HG03175 (cell line): ENCODE measurements at regions not wholly inside any gene's neighbourhood (a gene's known extent, or its start where the extent isn't known, plus 50 kb on each side); places are given as distances from the start of the nearest gene placed in this dataset.

ENCODE experiments used
- ATAC-seq: cut with Tn5 transposase; IDR thresholded peaks from one replicate; pipeline ENCODE4 v1.9.1; 2021; ENCODE audit warnings: mild to moderate bottlenecking, moderate library complexity; ENCODE audit not compliant: unreplicated experiment

DNA sequence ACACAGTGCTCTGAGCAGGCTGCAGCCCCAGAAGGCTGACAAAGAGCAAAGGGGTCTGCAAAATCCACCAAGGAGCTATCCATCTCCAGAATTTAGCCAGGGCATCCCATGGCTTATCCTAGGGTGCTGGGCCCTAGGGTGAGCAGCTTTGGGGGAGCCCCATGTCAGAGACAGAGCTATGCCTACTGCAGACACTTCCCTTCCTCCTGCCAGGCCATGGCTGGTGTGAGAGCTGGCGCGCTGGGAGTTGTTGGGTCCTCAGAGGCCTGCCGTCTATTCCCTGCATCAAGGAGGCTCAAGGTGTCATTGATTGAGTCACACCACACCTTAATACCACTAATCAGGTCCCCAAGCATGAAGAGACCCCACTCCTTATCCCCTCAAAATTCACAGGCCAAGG is 85.3 kb upstream of the TP53I11 start:
- ATAC-seq = no peak

DNA sequence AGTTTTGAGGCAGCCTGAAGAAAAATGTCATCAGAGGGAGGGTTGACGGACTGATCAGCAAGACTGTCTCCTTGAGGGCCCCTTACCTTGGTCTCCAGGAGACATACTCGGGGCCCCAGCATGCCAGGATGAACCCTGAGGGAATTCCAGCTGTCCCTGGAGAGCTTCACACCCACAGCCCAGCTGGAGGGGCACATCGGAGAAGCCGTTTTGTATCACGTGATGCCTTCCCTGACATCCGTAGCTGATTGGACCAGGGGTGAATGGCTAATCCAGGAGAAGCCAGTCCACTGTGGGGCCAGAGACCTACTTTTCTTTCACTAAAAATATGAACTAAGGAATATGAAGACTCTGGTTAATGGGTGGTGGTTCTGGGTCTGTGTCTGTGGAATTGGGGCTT is 86.0 kb upstream of the TP53I11 start:
- ATAC-seq = no peak

DNA sequence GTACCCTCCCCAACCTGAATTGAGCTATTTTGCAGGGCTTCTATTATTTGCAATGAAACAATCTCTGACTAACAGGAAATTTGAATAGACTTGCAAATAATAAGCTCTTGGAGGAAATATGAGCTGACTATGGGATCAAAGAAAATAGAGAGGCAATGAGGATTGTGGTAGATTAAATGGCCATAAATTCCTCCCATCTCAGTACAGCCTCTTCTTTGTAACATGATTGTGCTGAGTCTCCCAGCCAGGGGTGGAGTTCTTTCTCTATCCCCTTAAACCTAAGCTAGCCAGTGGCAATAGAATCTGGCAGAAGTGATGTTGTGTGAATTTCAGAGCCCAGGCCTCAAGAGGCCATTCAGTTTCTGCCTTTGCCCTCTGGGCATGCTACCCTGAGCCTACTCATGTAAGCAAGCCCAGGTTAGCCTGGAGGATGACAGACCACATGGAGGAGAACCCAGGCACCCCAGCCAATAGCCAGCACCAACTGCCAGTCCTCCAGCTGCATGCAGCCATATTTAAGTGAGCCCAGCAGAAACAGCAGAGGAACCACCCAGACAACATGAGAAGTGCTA is 86.8 kb upstream of the TP53I11 start:
- ATAC-seq = no peak

DNA sequence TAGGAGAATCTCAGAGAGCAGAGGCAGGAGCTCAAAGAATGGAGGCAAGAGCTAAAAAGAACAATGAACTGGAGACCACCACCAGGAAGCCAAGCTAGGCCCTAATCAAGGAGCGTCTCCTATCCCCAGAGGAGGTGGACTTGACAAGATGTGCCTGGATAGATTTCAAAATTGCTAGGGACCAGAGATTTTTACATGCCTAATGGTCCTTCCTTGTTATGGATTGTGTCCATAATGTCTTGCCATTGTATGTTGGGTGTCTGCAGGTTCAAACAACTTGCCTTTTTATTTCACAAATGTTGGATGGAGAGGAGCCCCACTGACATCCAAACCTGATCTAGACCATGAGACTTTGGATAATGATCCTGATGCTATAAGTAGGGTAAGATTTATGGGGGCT is 88.2 kb upstream of the TP53I11 start:
- ATAC-seq = no peak

DNA sequence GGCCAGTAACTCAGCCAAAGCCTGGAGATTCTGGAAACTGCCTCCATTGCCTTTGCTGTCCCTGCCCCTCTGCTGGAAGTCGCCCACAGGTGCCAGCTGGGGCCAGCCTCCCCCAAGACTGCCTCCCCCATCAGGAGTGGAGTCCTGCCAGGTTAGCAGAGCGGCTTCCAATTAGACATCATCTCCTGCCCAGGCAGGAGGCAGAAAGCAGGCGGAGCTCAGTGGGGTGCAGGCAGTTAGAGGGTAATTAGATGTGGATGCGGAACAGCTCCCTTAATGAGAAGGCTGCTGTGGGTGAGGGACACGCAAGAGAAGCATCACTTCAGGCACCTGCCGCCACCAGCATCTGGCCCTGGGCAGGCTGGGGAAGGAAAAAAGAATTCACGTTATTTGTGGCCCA is 90.9 kb upstream of the TP53I11 start:
- ATAC-seq = no peak

DNA sequence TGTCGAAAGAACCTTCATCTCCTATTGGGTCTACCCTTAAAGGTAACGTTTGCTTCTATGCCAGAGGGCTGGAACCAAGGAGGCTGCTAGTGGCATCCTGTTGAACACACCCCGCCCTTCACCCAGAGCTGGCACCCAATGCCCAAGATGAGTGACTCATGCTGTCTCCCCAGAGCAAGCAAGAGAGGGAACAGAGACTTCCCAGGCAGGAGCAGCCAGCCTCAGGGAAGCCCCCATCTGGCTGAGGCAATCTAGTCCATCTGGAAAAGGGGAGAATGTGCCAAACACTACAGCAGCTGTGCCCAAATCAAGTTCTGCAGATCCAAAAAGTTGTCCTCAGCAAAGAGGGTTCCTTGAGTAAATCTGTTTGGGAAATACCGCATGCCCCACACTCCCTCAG is 91.9 kb upstream of the TP53I11 start:
- ATAC-seq = no peak

DNA sequence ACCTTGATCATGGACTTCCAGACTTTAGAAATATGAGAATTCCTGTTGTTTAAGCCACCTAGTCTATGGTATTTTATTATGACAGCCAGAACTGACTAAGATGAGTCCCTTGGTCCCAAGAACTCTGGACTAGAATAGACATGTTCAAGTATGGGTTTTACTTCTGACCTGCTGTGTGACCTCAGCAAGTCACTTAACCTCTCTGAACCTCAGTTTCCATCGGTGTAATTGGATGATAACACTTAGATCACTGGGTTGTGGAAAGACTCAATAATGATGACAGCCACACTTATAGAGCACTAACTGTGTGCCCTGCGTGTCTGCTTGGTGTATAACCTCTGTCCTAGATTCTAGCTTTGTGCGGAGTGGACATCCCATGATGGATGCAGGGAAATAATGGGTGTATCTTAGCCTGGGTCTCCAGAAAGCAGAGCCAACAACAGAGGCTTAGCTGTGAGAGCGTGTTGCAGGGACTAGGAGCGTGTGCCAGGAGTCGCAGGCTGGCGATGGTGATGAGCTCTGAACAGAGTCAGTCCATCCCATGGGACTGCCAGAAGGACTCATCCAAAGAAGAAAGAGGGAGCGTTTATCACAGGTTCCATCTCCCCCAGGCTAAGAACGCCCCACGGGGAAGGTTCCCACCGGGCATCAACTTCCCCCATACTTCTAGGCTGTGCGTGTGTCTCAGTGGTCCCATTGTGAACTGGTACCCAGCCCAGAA is 93.2 kb upstream of the TP53I11 start:
- no peak for ATAC-seq

DNA sequence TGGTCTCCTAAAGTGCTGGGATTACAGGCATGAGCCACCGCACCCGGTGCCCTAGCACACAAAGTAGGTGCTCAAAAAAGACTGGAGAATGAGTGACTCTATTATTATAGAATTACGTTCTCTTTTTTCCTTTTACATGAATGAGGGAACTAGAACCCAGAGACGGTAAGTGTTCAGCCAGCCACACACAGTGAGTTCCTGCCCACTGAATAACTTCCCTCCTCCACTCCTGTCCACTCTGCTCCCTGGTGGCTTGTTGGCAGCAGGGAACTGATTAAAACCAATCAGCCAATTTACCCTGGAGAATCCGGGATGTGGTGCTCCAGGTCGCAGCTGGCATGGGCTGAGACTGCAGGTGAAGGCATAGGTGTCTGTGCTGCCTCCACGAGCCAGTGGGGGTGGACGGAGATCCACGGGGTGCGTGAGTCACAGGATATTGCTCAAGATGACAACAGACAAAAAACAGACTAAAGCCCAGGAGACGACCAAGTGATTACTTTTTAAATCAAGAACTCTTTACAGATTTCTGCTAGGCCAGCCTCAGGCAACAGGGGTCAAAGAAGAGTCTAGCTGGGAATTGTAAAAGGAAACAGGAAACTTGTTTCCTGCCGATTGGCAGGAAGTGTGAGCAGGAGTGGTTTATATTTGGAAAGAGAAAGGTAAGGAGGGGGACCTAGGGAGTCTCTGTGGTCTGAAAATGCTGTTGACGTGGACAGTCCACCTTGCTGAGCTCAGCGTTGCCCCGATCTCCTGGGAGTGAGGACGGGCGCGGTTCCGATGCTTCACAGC is 95.2 kb upstream of the TP53I11 start:
- ATAC-seq = no peak

DNA sequence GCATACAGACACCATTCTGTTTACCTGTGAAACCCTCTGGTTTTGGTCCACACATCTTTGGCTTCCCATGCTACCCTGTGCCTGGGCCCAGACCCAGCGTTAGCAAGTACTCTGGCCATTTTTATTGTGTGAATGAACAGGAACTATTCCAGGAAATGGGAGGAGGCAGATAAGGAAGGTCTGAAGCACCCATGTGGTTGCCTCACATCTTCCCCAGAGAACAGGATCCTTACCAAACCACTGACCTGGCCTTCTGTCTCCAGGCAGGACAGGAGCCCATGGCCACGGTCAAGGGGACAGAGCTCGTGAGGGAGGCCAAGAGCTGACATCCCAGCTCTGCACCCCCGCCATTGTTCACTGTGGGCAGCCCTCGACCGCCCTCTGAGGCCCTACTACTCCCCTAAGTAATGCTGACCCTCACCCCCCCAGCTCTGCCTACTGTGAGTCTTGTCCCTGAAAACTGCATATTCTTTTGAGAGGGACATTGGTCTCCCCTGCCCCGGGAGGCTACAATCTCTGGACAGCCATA is 97.7 kb upstream of the TP53I11 start:
- no peak for ATAC-seq

DNA sequence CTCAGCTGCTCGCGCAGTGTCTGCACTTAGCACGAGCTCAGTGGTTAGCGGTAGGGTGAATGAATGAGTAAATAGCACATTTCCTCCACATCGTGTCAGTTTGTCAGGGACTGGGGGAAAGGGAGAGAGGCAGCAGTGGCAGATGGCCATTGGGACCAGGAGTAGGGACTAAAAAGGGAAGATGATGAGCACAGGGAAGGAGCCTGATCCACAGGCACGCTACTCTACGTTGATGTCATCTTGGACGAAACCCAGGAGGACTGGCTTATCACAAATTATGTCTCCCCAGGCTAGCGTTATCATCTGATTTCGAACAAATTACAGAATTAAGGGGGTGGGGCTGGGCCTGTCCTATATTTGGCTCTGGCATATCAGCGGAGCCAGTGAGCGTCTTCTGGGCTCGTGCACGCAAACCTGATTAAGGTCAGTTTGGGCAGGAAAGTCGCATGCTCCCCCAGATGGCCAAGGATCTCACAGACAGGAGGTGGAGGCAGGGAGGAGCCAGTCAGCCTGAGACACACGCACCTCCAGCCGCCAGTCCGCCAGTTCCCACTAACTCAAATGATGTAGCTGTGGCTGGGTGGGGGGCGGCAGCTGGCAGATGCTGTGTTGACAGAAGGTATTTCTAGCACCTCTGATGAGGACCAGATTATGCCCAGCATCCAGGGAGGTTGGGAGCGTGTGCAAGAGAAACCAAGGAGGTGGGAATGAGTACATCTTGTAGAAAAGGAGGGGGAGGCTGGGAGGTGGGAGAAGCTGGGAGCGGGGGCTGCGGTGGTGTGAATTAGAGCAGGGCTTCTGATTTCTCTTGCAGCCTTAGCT is 97.4 kb upstream of the PRDM11 start:
- ATAC-seq = no peak

DNA sequence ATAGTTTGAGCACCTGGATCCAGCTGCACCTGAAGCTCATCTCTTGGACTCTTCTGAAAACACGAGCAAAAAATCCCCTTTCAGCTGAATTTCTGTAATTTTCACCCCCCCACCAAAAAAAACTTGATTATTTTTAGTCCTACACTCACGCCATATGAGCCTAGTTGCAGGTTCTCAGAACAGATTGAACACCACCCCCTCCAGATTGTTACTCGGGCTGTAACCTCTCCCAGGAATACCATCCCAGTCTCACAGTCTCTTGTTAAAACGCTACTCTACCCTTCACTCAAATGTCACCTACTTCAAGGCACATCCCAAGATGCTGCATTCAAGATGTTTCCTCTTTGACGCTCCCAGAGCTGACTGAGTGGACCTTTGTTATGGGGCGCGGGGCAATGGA is 96.3 kb upstream of the PRDM11 start:
- no peak for ATAC-seq

DNA sequence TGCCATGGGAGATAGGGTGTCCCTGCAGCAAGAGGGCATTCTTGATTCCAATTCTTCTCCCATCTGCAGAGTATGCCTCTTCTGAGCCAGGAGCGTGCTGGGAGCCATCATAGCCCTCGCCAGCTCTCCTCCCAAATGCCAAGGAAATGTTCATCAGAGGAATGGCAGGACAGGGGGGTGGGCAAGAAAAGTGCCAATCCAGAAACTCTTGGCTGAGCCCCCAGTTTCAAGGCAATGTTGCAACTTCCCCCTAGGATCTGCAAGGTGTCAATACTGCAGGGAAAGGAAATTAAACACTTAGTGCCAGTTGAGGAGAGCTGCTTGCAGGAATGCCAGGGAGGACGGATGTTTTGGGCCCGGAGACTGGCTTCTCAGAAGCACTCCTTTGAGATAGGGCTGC is 94.8 kb upstream of the PRDM11 start:
- no peak for ATAC-seq

DNA sequence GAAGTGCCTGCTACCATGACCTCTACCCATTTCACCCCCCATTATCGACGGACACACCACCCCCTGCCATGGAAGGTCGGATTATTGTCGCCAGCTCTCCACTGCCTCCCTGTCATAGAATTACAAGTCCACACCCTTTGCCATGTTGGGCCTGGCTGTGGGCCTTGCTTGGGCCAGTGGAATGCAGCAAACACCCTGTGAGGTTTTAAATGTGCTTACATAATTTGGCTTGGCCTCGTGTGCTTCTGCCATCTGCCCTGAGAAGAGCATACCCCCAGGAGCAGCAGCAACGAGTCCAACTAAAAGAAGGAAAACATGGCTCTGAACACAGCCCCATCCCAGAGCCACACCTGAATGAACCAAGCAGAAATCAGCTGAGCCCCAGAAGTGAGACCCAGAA is 94.1 kb upstream of the PRDM11 start:
- no peak for ATAC-seq

DNA sequence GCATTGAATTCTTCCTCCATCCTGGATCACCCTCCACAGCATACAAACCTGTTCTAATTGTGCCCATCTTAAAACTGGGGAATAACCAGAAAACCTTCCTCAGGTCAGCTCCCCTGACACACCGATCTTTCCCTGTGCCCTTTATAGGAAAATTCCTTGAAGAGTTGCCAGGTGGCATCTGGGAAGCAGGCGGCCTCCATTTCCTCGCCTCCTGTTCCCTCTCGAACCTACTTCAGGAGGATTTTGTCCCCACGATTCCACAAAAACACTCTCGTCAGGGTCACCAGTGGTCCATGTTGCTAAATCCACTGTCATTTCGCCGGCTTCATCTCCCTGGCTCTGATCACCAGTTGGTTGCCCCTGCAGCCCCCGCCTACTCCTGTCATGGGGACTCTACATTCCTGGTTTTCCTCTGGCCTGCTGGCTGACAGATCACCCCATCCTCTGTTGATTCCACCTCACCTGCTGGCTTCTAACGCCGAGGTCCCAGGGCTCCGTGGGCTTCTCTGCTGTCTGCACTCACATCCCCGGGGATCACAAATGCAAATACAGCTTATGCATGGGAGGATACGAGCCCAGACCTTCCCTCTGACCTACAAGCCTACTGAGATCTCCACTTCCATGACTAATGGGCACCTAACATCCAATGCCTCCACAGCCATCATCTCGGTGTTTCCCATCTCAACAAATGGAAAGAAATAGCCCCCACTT is 92.5 kb upstream of the PRDM11 start:
- ATAC-seq = no peak

DNA sequence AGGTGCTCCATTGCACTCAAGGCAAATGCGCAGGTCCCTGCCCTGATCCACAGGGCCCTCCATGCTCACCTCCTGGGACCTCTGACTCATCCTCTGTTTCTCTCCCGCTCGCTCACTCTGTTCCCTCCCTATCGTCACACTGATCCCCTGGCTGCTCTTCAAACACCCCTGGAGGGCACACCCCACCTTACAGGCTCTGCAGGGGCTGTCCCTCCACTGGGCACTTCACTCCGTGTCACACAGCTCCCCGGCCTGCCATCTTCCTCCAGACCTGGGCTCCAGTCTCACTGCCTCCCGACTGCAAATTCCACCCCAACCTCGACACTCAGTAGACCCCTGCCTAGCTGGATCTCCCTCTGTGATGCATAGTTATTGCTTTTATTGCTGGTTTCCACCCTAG is 91.5 kb upstream of the PRDM11 start:
- ATAC-seq = no peak

DNA sequence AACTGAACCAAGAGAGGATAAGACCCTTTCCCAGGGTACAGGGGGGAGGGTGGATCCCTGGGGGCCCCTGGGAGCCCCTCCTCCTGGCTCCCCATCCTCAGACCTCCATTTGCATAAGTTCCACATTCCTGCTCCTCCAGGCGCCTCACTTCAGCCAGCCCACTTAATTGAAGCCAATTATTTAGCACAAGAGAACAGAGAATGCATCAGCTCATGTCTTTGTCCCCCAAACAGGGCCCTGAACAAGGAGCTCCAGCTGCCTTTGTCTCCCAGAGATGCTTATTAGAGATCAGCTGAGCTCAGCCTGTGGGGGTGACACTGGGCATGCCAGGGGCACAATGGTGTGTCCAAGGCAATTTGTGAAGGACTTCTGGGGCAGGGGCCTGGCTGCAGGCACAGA is 89.9 kb upstream of the PRDM11 start:
- ATAC-seq = no peak

DNA sequence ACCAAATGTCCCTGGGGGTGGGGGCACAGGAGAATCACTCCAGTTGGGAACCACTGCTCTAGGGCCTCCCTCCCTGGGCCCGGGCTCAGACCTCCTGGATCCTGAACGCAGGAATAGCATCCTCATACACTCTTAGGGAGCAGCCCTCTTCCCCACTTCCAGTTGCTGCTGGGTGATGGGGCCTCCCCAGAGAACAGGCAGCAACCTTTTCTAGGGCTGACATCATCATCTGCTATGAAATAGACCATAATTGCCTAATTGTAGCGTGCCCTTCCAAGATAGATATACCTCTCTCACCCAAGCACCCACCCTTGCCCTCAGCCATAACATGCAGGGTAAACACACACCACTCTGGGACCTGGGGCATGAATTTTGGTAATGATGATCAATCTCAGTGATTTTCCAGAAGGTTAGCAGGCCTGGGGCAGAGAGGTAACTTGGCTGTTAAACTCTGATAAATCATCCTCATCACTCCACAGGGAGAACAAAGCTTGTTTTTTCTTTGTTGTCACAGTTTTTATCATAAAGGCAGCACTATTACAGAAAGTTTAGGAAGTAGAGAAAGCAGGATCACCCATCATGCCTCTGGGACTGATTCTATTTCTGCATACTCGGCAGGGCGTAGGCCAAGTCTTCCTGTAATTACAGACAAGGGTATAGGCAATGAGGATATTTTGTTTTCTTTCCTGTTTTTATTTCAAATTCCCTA is 88.3 kb upstream of the PRDM11 start:
- ATAC-seq = no peak

DNA sequence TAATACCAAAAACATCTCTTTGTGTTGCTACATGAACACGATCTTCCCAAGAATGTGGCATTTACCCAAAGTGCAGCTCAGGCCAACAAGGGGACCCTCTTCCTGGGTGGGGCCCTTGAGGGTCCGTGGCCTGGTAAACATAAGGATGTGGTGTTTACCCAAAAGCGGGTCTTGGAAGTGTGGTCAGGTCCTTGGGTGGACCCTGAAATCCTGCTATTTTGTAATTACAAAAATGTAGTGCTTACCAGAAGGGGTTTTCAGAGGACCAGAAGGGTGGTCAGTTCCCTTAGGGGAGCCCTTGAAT is 87.8 kb upstream of the PRDM11 start:
- ATAC-seq = no peak

DNA sequence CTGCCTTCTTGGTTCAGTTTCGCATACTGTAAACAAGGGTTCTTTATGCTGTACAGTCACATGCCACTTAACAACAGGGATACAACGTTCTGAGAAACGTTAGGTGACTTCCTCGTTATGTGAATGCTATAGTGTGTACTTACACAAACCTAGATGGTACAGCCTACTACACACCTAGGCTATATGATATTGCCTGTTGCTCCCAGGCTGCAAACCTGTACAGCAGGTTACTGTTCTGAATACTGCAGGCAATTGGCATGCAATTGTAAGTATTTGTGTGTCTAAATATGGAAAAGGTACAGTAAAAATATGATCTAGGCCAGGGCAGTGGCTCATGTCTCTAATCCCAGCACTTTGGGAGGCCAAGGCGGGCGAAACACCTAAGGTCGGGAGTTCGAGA is 85.7 kb upstream of the PRDM11 start:
- no peak for ATAC-seq

DNA sequence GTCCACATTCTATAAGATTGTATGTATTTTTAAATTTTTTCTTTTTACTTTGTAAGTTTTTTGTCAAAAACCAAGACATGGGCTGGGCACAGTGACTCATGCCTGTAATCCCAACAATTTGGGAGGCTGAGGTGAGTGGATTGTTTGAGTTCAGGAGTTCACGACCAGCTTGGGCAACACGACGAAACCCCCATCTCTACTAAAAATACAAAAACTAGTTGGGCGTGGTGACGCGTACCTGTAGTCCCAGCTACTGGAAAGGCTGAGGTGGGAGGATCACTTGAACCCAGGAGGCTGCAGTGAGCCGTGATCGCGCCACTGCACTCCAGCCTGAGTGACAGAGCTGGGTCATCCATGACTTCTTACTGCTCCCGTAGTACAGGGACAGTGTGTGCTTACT is 84.8 kb upstream of the PRDM11 start:
- ATAC-seq = no peak
